T47D (cell line): ENCODE measurements at regions not wholly inside any gene's neighbourhood (a gene's known extent, or its start where the extent isn't known, plus 50 kb on each side); places are given as distances from the start of the nearest gene placed in this dataset.

Experiments used
- DNase-seq, 2 experiments: peaks; one replicate each; pipeline versions ENCODE4 v3.0.0 to v3.0.0-alpha.2; 2011 to 2012; ENCODE audit warnings: low read depth in 1 of 2, low spot score in 1 of 2
- JUND ChIP-seq: IDR thresholded peaks from 2 replicates; pipeline ENCODE4 v1.6.1; 2012; ENCODE audit warnings: low read depth
- in situ Hi-C: cut with HindIII; loops from 2 replicates; pipeline ENCODE4 v1.10.0; 2016; ENCODE audit warnings: low sequenced_read_pairs, low pct_unique_long_range_greater_than_20kb

- no peak for TF ChIP-seq JUND
- in situ Hi-C loops, result no loop called here
- peak in 1 of 2 experiments; percentile 46 for DNase-seq
Measured at GRCh38 chr14:29028973-29029582, 262.5 kb downstream of the FOXG1 start.

- in situ Hi-C loops, result no loop called here
- no peak for DNase-seq
- no peak for TF ChIP-seq JUND
Measured at GRCh38 chr14:29030121-29030520, 263.5 kb downstream of the FOXG1 start.

GRCh38 chr14:29030970-29031369 lies 264.4 kb downstream of the FOXG1 start:
- no peak for TF ChIP-seq JUND
- DNase-seq, result no peak
- in situ Hi-C loops, result no loop called here

- in situ Hi-C loops, result no loop called here
- no peak for TF ChIP-seq JUND
Measured at GRCh38 chr14:29035134-29035533, 268.5 kb downstream of the FOXG1 start.

GRCh38 chr14:29037411-29037810 lies 270.8 kb downstream of the FOXG1 start:
- no peak for DNase-seq
- in situ Hi-C loops, result no loop called here
- no peak for TF ChIP-seq JUND

More at GRCh38 chr14:29035134-29035533, 268.5 kb downstream of the FOXG1 start:
- DNase-seq, result no peak

GRCh38 chr14:29039171-29039570 lies 272.6 kb downstream of the FOXG1 start:
- in situ Hi-C loops, result no loop called here
- no peak for DNase-seq
- TF ChIP-seq JUND, result no peak

GRCh38 chr14:29042551-29042950 lies 276.0 kb downstream of the FOXG1 start:
- in situ Hi-C loops, result no loop called here
- no peak for TF ChIP-seq JUND
- no peak for DNase-seq

- in situ Hi-C loops, result no loop called here
- TF ChIP-seq JUND, result no peak
- no peak for DNase-seq
Measured at GRCh38 chr14:29043737-29044136, 277.1 kb downstream of the FOXG1 start.

- TF ChIP-seq JUND, result no peak
- in situ Hi-C loops, result no loop called here
- DNase-seq, result no peak
Measured at GRCh38 chr14:29045237-29045636, 278.6 kb downstream of the FOXG1 start.

- TF ChIP-seq JUND, result no peak
- no peak for DNase-seq
- in situ Hi-C loops, result no loop called here
Measured at GRCh38 chr14:29054119-29054518, 287.5 kb downstream of the FOXG1 start.

- in situ Hi-C loops, result no loop called here
- no peak for DNase-seq
- TF ChIP-seq JUND, result no peak
Measured at GRCh38 chr14:29056041-29056566, 289.5 kb downstream of the FOXG1 start.

- no peak for DNase-seq
- in situ Hi-C loops, result no loop called here
- TF ChIP-seq JUND, result no peak
Measured at GRCh38 chr14:29061702-29062101, 295.1 kb downstream of the FOXG1 start.

- TF ChIP-seq JUND, result no peak
- DNase-seq, result no peak
- in situ Hi-C loops, result no loop called here
Measured at GRCh38 chr14:29062466-29062865, 295.9 kb downstream of the FOXG1 start.

GRCh38 chr14:29062976-29063375 lies 296.4 kb downstream of the FOXG1 start:
- no peak for DNase-seq
- TF ChIP-seq JUND, result no peak
- in situ Hi-C loops, result no loop called here
